Endodermal cell (in vitro differentiated cells): ENCODE measurements at regions not wholly inside any gene's neighbourhood (a gene's known extent, or its start where the extent isn't known, plus 50 kb on each side); places are given as distances from the start of the nearest gene placed in this dataset.

Experiments used
- DNase-seq: peaks from one replicate; pipeline ENCODE4 v3.0.0-alpha.2; 2017
- H3K27ac ChIP-seq: 2 replicates; pipeline ENCODE4 v1.5.1; 2013; ENCODE audit warnings: mild to moderate bottlenecking, low read depth, low read length, moderate library complexity
- H3K27me3 ChIP-seq: 2 replicates; pipeline ENCODE4 v1.6.1; 2013; ENCODE audit warnings: mild to moderate bottlenecking, low read length, moderate library complexity; ENCODE audit not compliant: insufficient read depth, control insufficient read depth, poor library complexity, severe bottlenecking
- H3K36me3 ChIP-seq: 2 replicates; pipeline ENCODE4 v1.7.0; 2013; ENCODE audit warnings: mild to moderate bottlenecking, low read length, moderate library complexity; ENCODE audit not compliant: control insufficient read depth, insufficient read depth
- H3K4me1 ChIP-seq: one replicate; pipeline ENCODE4 v1.7.0; 2013; ENCODE audit warnings: low read length; ENCODE audit not compliant: control insufficient read depth, insufficient read depth
- H3K4me3 ChIP-seq: 2 replicates; pipeline ENCODE4 v1.5.1; 2013; ENCODE audit warnings: mild to moderate bottlenecking, low read length, moderate library complexity
- H3K9ac ChIP-seq: 2 replicates; pipeline ENCODE4 v1.6.1; 2013; ENCODE audit warnings: mild to moderate bottlenecking, low read length, moderate library complexity; ENCODE audit not compliant: poor library complexity, severe bottlenecking; ENCODE audit errors: extremely low read depth
- H3K9me3 ChIP-seq: 2 replicates; pipeline ENCODE4 v1.6.1; 2013; ENCODE audit warnings: mild to moderate bottlenecking, low read length, moderate library complexity; ENCODE audit not compliant: control insufficient read depth
- H3K27ac Mint-ChIP-seq: 2 replicates; pipeline ENCODE4 v1.8.0; 2020; ENCODE audit warnings: mixed read lengths
- H3K27me3 Mint-ChIP-seq: 2 replicates; pipeline ENCODE4 v1.8.0; 2021; ENCODE audit warnings: mild to moderate bottlenecking, mixed read lengths; ENCODE audit not compliant: insufficient read depth
- H3K36me3 Mint-ChIP-seq: 2 replicates; pipeline ENCODE4 v1.8.0; 2020; ENCODE audit warnings: low read depth, mixed read lengths
- H3K4me1 Mint-ChIP-seq: 2 replicates; pipeline ENCODE4 v1.8.0; 2020; ENCODE audit warnings: mixed read lengths
- H3K4me3 Mint-ChIP-seq: 2 replicates; pipeline ENCODE4 v1.8.0; 2020; ENCODE audit warnings: mild to moderate bottlenecking, moderate library complexity, mixed read lengths
- H3K9me3 Mint-ChIP-seq: 2 replicates; pipeline ENCODE4 v1.8.0; 2020; ENCODE audit warnings: mild to moderate bottlenecking, mixed read lengths
- WGBS, 2 experiments: methylation state at CpG; one replicate each; pipeline versions ENCODE4 v1.1.5 to v1.1.7; 2013; ENCODE audit warnings: missing lambda C conversion rate in 2 of 2, mixed read lengths in 1 of 2; ENCODE audit not compliant: insufficient coverage in 1 of 2, insufficient read length in 1 of 2; 5-methylcytosine and 5-hydroxymethylcytosine counted together
- TF ChIP-seq, protein P1 (sequence below): fragments of 200-600 bp; sonication (generic); conservative IDR thresholded peaks from 2 replicates; pipeline ENCODE4 v1.5.0; 2021; ENCODE audit warnings: antibody characterized with exemption, mild to moderate bottlenecking

DNA sequence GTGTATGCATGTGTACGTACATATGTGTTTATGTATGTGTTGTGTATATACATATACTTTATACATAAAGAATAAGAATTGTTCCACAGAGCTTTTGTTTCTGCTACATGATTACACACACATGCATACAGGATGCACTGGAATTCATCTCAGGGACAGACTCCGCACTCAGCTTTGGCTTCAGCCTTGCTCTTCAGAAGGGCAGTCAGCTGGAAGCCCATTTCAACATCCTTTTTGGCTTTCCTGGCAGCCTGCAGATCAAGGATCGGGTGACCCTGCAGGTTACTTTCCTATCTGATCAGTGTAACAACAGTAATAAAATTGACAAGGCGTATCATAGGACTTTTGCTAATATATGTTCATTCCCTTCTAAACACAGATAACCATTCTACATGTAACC lies 144.1 kb upstream of the COPS8 start:
- H3K27ac Mint-ChIP-seq, result no peak overlapping the region
- Histone ChIP-seq H3K27me3 (no peaks in the 10 kb centered on the region), H3K27ac (no peak overlapping the region), H3K36me3 (no peaks in the 10 kb centered on the region), H3K4me1 (peaks cover 2% of the 10 kb centered on the region), H3K9ac (no peak overlapping the region), H3K9me3 (no peaks in the 10 kb centered on the region), H3K4me3 (no peak overlapping the region)
- peaks cover 11% of the 10 kb centered on the region for H3K27me3 Mint-ChIP-seq
- no peaks in the 10 kb centered on the region for H3K9me3 Mint-ChIP-seq
- TF ChIP-seq, protein P1, sequence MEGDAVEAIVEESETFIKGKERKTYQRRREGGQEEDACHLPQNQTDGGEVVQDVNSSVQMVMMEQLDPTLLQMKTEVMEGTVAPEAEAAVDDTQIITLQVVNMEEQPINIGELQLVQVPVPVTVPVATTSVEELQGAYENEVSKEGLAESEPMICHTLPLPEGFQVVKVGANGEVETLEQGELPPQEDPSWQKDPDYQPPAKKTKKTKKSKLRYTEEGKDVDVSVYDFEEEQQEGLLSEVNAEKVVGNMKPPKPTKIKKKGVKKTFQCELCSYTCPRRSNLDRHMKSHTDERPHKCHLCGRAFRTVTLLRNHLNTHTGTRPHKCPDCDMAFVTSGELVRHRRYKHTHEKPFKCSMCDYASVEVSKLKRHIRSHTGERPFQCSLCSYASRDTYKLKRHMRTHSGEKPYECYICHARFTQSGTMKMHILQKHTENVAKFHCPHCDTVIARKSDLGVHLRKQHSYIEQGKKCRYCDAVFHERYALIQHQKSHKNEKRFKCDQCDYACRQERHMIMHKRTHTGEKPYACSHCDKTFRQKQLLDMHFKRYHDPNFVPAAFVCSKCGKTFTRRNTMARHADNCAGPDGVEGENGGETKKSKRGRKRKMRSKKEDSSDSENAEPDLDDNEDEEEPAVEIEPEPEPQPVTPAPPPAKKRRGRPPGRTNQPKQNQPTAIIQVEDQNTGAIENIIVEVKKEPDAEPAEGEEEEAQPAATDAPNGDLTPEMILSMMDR, result no peak
- H3K4me1 Mint-ChIP-seq, result peaks cover 6% of the 10 kb centered on the region
- WGBS, 2 experiments, result 95 to 96% methylated on average over 3 of the region's 4 CpGs
- no peak overlapping the region for H3K4me3 Mint-ChIP-seq
- DNase-seq, result no peak
- no peaks in the 10 kb centered on the region for H3K36me3 Mint-ChIP-seq

DNA sequence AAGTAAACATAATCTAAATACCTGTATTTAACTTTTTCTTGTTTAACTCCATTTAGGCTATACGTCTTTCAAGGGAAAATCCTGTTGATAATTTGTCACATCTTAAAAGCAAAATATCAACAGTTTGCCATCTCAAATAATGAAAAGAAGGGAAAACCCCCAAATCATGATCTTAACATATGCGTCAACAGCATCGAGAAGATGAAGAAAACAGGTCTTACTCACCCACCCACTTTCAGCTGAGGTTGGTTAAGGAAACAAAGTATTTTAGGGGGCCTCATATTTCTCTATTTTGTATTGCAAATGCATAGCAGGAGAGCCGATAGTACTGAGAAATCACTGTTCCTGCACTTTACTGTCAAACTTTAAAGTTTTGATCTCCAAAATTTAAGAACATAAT lies 143.1 kb upstream of the COPS8 start:
- WGBS, 2 experiments, result 91 to 96% methylated on average over 2 to 4 of the region's 4 CpGs
- H3K27ac Mint-ChIP-seq, result no peak overlapping the region

GRCh38 chr2:236943068-236943467 lies 142.6 kb upstream of the COPS8 start:
- Histone ChIP-seq H3K9ac (no peak overlapping the region), H3K4me3 (no peak overlapping the region), H3K27me3 (no peaks in the 10 kb centered on the region), H3K27ac (no peak overlapping the region), H3K4me1 (peaks cover 9% of the 10 kb centered on the region), H3K36me3 (no peaks in the 10 kb centered on the region), H3K9me3 (no peaks in the 10 kb centered on the region)
- Mint-ChIP-seq H3K4me1 (peaks cover 11% of the 10 kb centered on the region), H3K27me3 (peaks cover 11% of the 10 kb centered on the region), H3K27ac (no peak overlapping the region), H3K4me3 (no peak overlapping the region), H3K36me3 (no peaks in the 10 kb centered on the region), H3K9me3 (no peaks in the 10 kb centered on the region)
- TF ChIP-seq, protein P1, result no peak
- DNase-seq, result no peak
- WGBS, 2 experiments, result 91 to 92% methylated on average over 6 of the region's 6 CpGs

More for the DNA sequence above, 143.1 kb upstream of the COPS8 start:
- Histone ChIP-seq H3K27me3 (no peaks in the 10 kb centered on the region), H3K4me1 (peaks cover 9% of the 10 kb centered on the region), H3K9me3 (no peaks in the 10 kb centered on the region), H3K27ac (no peak overlapping the region), H3K36me3 (no peaks in the 10 kb centered on the region), H3K4me3 (no peak overlapping the region), H3K9ac (no peak overlapping the region)
- no peaks in the 10 kb centered on the region for H3K9me3 Mint-ChIP-seq
- peaks cover 11% of the 10 kb centered on the region for H3K27me3 Mint-ChIP-seq
- no peak for DNase-seq
- TF ChIP-seq, protein P1, result no peak
- no peak overlapping the region for H3K4me3 Mint-ChIP-seq
- H3K36me3 Mint-ChIP-seq, result no peaks in the 10 kb centered on the region
- H3K4me1 Mint-ChIP-seq, result peaks cover 11% of the 10 kb centered on the region
